AG04450 (cell line): ENCODE measurements at regions not wholly inside any gene's neighbourhood (a gene's known extent, or its start where the extent isn't known, plus 50 kb on each side); places are given as distances from the start of the nearest gene placed in this dataset.

ENCODE experiments used
- CTCF ChIA-PET: fragments of 300-600, 350-600 bp; formaldehyde crosslinking; extraction: SDS; loops from one replicate; lab custom pipeline; 2022; ENCODE audit warnings: antibody characterized with exemption, inconsistent platforms; lab: Charles Lee
- POLR2A ChIA-PET: fragments of 350-600 bp; formaldehyde crosslinking; extraction: SDS; loops from one replicate; lab custom pipeline; 2021; ENCODE audit warnings: antibody characterized with exemption, inconsistent platforms; lab: Yijun Ruan, JAX
- DNase-seq: peaks from one replicate; pipeline ENCODE4 v3.0.0-alpha.2; 2011; ENCODE audit warnings: low read depth, low spot score
- H3K27ac ChIP-seq: one replicate; pipeline ENCODE4 v1.5.1; 2012; ENCODE audit warnings: low read depth, low read length, control low read depth
- H3K27me3 ChIP-seq: one replicate; pipeline ENCODE4 v1.6.0; 2012; ENCODE audit warnings: low read length; ENCODE audit not compliant: control insufficient read depth, insufficient read depth
- H3K4me3 ChIP-seq: 2 replicates; pipeline ENCODE4 v1.5.1; 2011; ENCODE audit warnings: mild to moderate bottlenecking, low read depth, low read length, control low read depth
- H3K9me3 ChIP-seq: 2 replicates; pipeline ENCODE4 v1.5.1; 2012; ENCODE audit warnings: low read length; ENCODE audit not compliant: control insufficient read depth, insufficient read depth
- CTCF ChIP-seq: IDR thresholded peaks from 2 replicates; pipeline ENCODE4 v1.5.1; 2011; ENCODE audit warnings: low read depth, low read length, control low read depth, inconsistent platforms

GRCh38 chr11:29511394-29511793, 505.4 kb downstream of the KCNA4 start:
- no peak for DNase-seq
- Histone ChIP-seq H3K4me3 (no peak overlapping the region), H3K27ac (no peak overlapping the region), H3K9me3 (no peaks in the 10 kb centered on the region), H3K27me3 (no peaks in the 10 kb centered on the region)
- ChIA-PET POLR2A (no interaction called here), CTCF (no interaction called here)
- no peak for TF ChIP-seq CTCF

- TF ChIP-seq CTCF, result no peak
- no peak overlapping the region for H3K4me3 ChIP-seq
- CTCF ChIA-PET, result interaction anchor here (1.9 kb wide), 1 partner anchor 74 kb away, joined by 4 read pairs; no protein-coding TSS in a partner anchor
- DNase-seq, result no peak
- no peaks in the 10 kb centered on the region for H3K9me3 ChIP-seq
- POLR2A ChIA-PET, result no interaction called here
- no peak overlapping the region for H3K27ac ChIP-seq
- no peaks in the 10 kb centered on the region for H3K27me3 ChIP-seq
These were observed 509.5 kb downstream of the KCNA4 start for GRCh38 chr11:29507376-29507775.

- Histone ChIP-seq H3K27ac (no peak overlapping the region), H3K4me3 (no peak overlapping the region), H3K9me3 (no peaks in the 10 kb centered on the region), H3K27me3 (no peaks in the 10 kb centered on the region)
- ChIA-PET CTCF (interaction anchor here (0.8 kb wide), 1 partner anchor 63 kb away, joined by 3 read pairs; no protein-coding TSS in a partner anchor), POLR2A (no interaction called here)
- no peak for DNase-seq
- no peak for TF ChIP-seq CTCF
These were observed 521.2 kb downstream of the KCNA4 start for GRCh38 chr11:29495676-29496075.

GRCh38 chr11:29490938-29491337, 525.9 kb downstream of the KCNA4 start:
- Histone ChIP-seq H3K27me3 (no peaks in the 10 kb centered on the region), H3K9me3 (no peaks in the 10 kb centered on the region), H3K4me3 (no peak overlapping the region), H3K27ac (no peak overlapping the region)
- DNase-seq, result no peak
- ChIA-PET CTCF (no interaction called here), POLR2A (no interaction called here)
- no peak for TF ChIP-seq CTCF

- no peaks in the 10 kb centered on the region for H3K27me3 ChIP-seq
- no peak overlapping the region for H3K27ac ChIP-seq
- no peak for TF ChIP-seq CTCF
- POLR2A ChIA-PET, result no interaction called here
- no peak for DNase-seq
- CTCF ChIA-PET, result no interaction called here
- no peaks in the 10 kb centered on the region for H3K9me3 ChIP-seq
- no peak overlapping the region for H3K4me3 ChIP-seq
These were observed 530.5 kb downstream of the KCNA4 start for GRCh38 chr11:29486301-29486700.
